Large intestine (tissue), 3 donors: ENCODE measurements at regions not wholly inside any gene's neighbourhood (a gene's known extent, or its start where the extent isn't known, plus 50 kb on each side); places are given as distances from the start of the nearest gene placed in this dataset.
A peak's percentile ranks its signal among the peaks of the same experiment; 100 is the strongest.

ENCODE experiments used
- DNase-seq, 2 donors: peaks; one replicate each; pipeline versions ENCODE4 v3.0.0 to v3.0.0-alpha.2; 2013
- H3K27ac ChIP-seq: one replicate; pipeline ENCODE4 v1.5.1; 2013; ENCODE audit warnings: low read length
- H3K27me3 ChIP-seq: 2 replicates; pipeline ENCODE4 v1.6.1; 2013; ENCODE audit warnings: low read length; ENCODE audit not compliant: control insufficient read depth, insufficient read depth
- H3K36me3 ChIP-seq: 2 replicates; pipeline ENCODE4 v1.6.1; 2013; ENCODE audit warnings: low read length; ENCODE audit not compliant: control insufficient read depth, insufficient read depth
- H3K4me1 ChIP-seq: one replicate; pipeline ENCODE4 v1.6.1; 2013; ENCODE audit warnings: low read length; ENCODE audit not compliant: control insufficient read depth, insufficient read depth
- H3K4me3 ChIP-seq: one replicate; pipeline ENCODE4 v1.5.1; 2013; ENCODE audit warnings: low read length
- H3K9me3 ChIP-seq: one replicate; pipeline ENCODE4 v1.6.1; 2013; ENCODE audit warnings: mild to moderate bottlenecking, low read depth, low read length, moderate library complexity; ENCODE audit not compliant: control insufficient read depth
- WGBS: methylation state at CpG from one replicate; pipeline ENCODE4 v1.1.5; 2013; ENCODE audit warnings: low lambda C conversion rate; ENCODE audit not compliant: insufficient coverage; 5-methylcytosine and 5-hydroxymethylcytosine counted together

GRCh38 chr18:61989138-61989537 lies 96.3 kb upstream of the RNF152 start:
- H3K4me3 ChIP-seq, result no peak overlapping the region
- no peaks in the 10 kb centered on the region for H3K9me3 ChIP-seq
- H3K36me3 ChIP-seq, result no peaks in the 10 kb centered on the region
- H3K4me1 ChIP-seq, result peaks cover 12% of the 10 kb centered on the region
- no peak for DNase-seq
- 100% methylated on average over 3 of the region's 4 CpGs for WGBS
- no peak overlapping the region for H3K27ac ChIP-seq
- H3K27me3 ChIP-seq, result no peaks in the 10 kb centered on the region

DNA sequence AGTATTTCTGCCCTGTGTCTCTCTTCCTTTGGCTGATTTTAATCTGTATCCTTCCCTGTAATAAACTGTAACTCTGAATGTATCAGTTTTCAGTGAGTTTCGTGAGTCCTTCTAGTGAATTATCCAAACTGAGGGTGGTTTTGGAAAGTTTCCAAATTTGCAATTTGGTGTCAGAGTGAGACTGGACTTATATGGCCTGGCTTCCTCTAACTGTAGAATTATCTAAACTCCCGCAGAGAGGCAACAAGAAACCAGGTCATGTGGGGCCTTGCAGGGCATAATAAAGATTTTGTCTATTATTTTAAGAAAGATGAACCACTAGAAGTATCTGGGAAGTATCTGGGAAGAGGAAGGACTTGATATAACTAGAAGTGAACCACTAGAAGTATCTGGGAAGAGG lies 95.3 kb upstream of the RNF152 start:
- Histone ChIP-seq H3K4me1 (peaks cover 5% of the 10 kb centered on the region), H3K27ac (no peak overlapping the region), H3K36me3 (no peaks in the 10 kb centered on the region), H3K9me3 (no peaks in the 10 kb centered on the region), H3K4me3 (no peak overlapping the region), H3K27me3 (no peaks in the 10 kb centered on the region)
- DNase-seq, result no peak
- no CpG with 5 or more reads among the region's 2 CpGs for WGBS

- DNase-seq, result no peak
- Histone ChIP-seq H3K9me3 (no peaks in the 10 kb centered on the region), H3K27me3 (no peaks in the 10 kb centered on the region), H3K36me3 (no peaks in the 10 kb centered on the region), H3K27ac (no peak overlapping the region), H3K4me3 (no peak overlapping the region), H3K4me1 (no peaks in the 10 kb centered on the region)
- WGBS, result no CpG with 5 or more reads among the region's 1 CpG
These were observed 92.9 kb upstream of the RNF152 start for GRCh38 chr18:61985681-61986080.

- no CpG with 5 or more reads among the region's 1 CpG for WGBS
- no peak for DNase-seq
- Histone ChIP-seq H3K4me3 (no peak overlapping the region), H3K27ac (no peak overlapping the region), H3K9me3 (no peaks in the 10 kb centered on the region), H3K27me3 (no peaks in the 10 kb centered on the region), H3K4me1 (no peaks in the 10 kb centered on the region), H3K36me3 (no peaks in the 10 kb centered on the region)
These were observed 91.5 kb upstream of the RNF152 start for GRCh38 chr18:61984349-61984748.

GRCh38 chr18:61982475-61982874 lies 89.7 kb upstream of the RNF152 start:
- Histone ChIP-seq H3K27me3 (no peaks in the 10 kb centered on the region), H3K27ac (no peak overlapping the region), H3K4me1 (no peaks in the 10 kb centered on the region), H3K36me3 (no peaks in the 10 kb centered on the region), H3K9me3 (no peaks in the 10 kb centered on the region), H3K4me3 (no peak overlapping the region)
- DNase-seq, result no peak
- WGBS, result no CpG with 5 or more reads among the region's 2 CpGs

GRCh38 chr18:61980355-61980754 lies 87.5 kb upstream of the RNF152 start:
- no peak for DNase-seq
- WGBS, result 80% methylated on average over 1 of the region's 2 CpGs
- H3K36me3 ChIP-seq, result no peaks in the 10 kb centered on the region
- H3K27me3 ChIP-seq, result no peaks in the 10 kb centered on the region
- no peaks in the 10 kb centered on the region for H3K4me1 ChIP-seq
- no peak overlapping the region for H3K4me3 ChIP-seq
- no peaks in the 10 kb centered on the region for H3K9me3 ChIP-seq
- H3K27ac ChIP-seq, result no peak overlapping the region

- Histone ChIP-seq H3K27ac (no peak overlapping the region), H3K4me3 (no peak overlapping the region), H3K27me3 (no peaks in the 10 kb centered on the region), H3K9me3 (no peaks in the 10 kb centered on the region), H3K36me3 (no peaks in the 10 kb centered on the region), H3K4me1 (no peaks in the 10 kb centered on the region)
- 100% methylated on average over 2 of the region's 9 CpGs for WGBS
- DNase-seq, result no peak
These were observed 82.9 kb upstream of the RNF152 start for GRCh38 chr18:61975526-61976326.

DNA sequence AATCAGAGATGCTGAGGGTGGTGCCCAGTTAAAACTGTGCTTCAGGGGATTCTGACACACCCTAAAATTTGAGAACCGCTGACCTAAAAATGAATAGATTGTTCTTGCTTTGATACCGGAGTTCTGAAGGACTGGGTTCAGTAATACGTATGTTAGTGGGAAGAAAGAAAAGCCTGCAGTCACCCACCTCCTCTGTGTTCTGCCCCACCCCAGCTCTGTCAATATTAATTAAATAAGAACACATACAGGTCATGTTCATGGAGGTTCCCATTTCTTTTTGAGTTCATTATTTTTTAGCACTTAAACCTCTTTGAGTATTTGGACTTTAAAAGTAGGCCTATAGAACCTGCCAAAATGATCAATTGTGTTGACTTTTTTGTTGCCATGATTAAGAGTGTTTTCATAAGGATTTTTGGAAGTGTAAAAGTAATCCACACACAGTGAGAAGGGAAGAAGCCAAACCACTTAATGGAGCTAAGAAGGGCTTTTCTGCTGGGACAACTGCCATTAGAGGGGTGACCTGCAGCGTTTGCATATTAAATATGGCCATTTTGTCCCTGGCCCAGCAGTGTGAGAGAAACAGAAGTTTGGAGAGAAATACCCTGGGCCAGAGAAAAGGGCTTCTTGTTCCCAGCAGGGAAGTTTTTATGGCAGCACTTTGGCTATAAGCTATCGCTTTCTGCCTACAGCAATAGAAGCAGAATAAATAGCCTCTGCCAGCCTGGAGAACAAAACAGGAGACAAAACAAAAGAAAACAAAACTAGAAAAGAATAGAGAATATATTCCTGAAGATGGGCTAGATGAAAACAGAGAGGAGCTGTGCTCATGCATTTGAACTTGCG lies 80.7 kb upstream of the RNF152 start:
- H3K9me3 ChIP-seq, result no peaks in the 10 kb centered on the region
- no peak for DNase-seq
- no peak overlapping the region for H3K27ac ChIP-seq
- H3K4me3 ChIP-seq, result no peak overlapping the region
- WGBS, result 89% methylated on average over 3 of the region's 6 CpGs
- no peaks in the 10 kb centered on the region for H3K27me3 ChIP-seq
- no peaks in the 10 kb centered on the region for H3K36me3 ChIP-seq
- no peaks in the 10 kb centered on the region for H3K4me1 ChIP-seq

GRCh38 chr18:61972389-61973264 lies 79.8 kb upstream of the RNF152 start:
- Histone ChIP-seq H3K9me3 (no peaks in the 10 kb centered on the region), H3K27ac (no peak overlapping the region), H3K27me3 (no peaks in the 10 kb centered on the region), H3K4me1 (no peaks in the 10 kb centered on the region), H3K36me3 (no peaks in the 10 kb centered on the region), H3K4me3 (no peak overlapping the region)
- peak in 1 of 2 donors; percentile 36 for DNase-seq
- WGBS, result 50% methylated on average over 1 of the region's 4 CpGs

DNA sequence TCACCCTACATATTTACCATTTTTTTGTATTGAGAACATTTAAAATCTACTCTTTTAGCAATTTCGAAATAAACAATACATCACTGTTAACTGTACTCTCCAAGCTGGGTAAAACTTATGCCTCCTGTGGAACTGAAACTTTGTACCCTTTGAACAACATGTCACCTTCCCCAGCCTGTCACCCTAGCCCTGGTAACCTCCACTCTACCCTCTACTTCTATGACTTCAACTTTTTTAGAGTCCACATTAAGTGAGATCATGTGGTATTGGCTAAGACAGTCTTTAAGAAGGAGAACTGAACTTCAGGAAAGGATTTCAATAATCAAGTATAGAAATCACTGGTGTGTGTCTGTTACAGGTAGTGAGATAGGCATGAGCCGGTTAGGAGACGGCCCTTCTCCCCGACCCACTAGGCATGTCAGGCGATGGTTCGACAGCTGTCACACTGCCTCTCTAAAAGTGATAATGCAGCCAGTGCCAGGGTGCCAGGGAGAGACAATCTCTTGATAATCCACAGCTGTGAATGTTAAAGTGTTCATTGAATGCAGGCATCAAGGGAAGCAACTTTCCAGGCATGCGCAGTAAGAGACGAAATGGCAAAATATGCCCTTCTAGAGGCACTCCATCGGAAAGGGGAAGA lies 74.6 kb upstream of the RNF152 start:
- Histone ChIP-seq H3K27me3 (no peaks in the 10 kb centered on the region), H3K27ac (no peak overlapping the region), H3K9me3 (no peaks in the 10 kb centered on the region), H3K4me1 (no peaks in the 10 kb centered on the region), H3K4me3 (no peak overlapping the region), H3K36me3 (no peaks in the 10 kb centered on the region)
- no peak for DNase-seq
- 89% methylated on average over 1 of the region's 9 CpGs for WGBS
